HG02642 (cell line): ENCODE measurements at regions not wholly inside any gene's neighbourhood (a gene's known extent, or its start where the extent isn't known, plus 50 kb on each side); places are given as distances from the start of the nearest gene placed in this dataset.

ENCODE experiments used
- ATAC-seq: cut with Tn5 transposase; IDR thresholded peaks from one replicate; pipeline ENCODE4 v1.9.1; 2021; ENCODE audit warnings: mild to moderate bottlenecking; ENCODE audit not compliant: unreplicated experiment, poor library complexity

DNA sequence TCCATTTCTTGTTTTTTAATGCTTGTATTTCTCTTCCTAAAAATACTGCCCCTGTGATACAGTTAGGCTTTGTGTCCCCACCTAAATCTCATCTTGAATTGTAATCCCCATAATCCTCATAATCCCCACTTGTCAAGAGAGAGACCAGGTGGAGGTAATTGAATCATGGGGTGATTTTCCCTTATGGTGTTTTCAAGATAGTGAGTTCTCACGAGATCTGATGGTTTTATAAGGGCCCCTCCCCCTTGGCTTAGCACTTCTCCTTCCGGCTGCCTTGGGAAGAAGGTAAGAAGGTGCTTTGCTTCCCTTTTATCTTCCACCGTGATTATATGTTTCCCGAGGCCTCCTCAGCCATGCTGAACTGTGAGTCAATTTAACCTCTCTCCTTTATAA, 227.4 kb downstream of the MAN2A1 start:
- ATAC-seq: no peak

GRCh38 chr5:109917966-109918365, 228.2 kb downstream of the MAN2A1 start:
- ATAC-seq: no peak

DNA sequence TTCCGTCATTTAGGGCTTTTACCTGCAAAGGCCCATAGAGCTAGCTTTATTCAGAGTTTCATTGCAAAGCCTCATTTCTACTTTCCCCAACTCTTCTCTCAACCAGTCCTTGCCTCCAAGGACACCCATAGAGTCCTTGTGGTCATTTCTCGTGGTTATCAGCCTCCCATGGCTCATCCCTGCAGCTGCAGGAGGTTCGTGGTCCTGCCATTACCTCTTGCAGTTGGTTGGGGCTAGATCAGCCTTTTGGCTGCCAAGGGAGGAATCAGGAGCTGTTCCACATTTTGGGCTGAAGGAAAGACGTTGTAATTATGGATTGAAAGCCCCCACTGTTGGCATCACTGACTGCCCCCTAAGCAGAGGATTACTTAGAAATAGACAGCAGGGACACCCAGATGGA, 231.0 kb downstream of the MAN2A1 start:
- no peak for ATAC-seq

GRCh38 chr5:109921735-109922380, 232.1 kb downstream of the MAN2A1 start:
- no peak for ATAC-seq

DNA sequence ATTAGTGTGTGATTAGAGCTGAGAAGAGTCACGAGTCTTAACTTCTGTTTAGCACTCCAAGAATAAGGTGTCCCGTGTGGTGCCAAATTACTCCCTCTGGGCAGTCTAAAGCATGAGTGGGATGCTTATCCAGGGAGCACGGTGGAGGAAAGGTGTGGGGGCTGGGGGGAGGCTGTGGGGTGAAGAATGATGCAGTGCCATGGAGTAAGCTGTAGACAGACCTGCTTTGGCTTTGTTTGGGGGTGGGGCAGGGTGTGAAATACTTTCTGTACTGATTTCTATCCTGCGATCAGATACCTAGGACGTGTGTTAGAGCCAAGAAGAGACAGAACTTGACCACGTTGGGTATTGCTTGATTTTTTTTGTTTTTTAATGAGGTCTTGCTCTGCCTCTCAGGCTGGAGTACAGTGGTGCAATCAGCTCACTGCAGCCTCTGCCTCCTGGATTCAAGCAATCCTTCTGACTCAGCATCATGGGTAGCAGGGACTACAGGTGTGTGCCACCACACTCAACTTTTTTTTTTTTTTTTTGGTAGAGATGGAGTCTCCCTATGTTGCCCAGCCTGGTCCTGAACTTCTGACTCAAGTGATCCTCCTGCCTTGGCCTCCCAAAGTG, 232.8 kb downstream of the MAN2A1 start:
- no peak for ATAC-seq

DNA sequence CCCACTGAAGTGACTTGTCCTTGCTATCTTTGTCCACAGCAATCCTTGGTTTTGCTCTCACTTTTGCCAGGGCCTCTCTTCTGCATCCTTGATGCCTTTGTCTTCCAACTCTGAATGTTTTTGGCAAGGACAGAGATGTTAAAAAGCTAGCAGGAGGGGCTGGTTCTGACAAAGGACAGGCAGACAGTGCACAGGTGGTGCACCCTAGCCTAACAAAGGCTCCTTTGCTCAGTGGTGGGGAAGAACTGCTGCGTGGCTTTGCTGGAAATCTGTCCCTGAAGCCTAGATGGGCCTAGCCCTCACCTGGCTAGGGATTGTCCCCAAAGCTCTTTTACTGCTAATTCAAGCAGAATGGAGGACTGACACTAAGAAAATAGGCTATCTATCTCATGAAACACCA, 233.5 kb downstream of the MAN2A1 start:
- ATAC-seq: no peak

DNA sequence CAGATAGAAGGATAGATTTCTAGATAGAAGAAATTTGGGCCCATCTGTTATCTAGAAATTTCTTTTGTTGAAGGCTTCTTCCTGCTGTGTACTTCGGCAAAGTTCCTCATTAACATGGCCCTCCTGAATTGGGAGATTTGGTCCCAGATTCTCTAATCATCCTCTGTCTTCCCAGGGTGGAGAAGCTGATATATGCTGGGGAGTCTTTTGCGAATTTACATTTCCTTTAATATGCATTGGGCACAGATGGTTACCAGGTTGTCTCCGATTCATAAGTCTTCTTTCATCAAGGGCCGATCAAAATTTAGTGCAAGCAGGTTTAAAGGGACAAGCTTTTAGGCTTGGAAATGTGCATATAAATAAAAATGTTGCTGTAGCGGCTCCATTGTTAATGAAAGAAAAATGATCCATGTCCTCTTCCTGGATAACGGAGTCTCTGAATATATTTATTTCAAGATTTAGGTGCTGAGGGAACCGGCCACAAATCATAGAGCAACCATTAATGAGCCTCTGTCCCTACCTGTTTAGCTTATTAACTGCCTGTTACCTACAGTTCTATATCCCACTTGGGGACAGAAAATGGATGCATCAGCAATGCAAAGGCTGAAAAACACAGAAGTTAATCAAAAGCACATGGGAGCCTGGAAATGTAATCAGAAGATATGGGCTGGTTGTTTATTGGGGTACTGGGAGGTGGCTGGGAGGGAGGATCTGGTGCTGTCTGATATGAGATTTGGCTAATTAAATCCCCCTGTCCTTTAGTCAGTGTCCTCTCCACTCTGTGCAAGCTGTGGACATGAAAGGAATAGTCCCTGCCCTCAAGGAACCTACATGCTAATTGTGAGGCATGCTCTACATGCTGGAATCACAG, 234.7 kb downstream of the MAN2A1 start:
- no peak for ATAC-seq

- no peak for ATAC-seq
Measured at GRCh38 chr5:109927639-109928038, 237.9 kb downstream of the MAN2A1 start.

DNA sequence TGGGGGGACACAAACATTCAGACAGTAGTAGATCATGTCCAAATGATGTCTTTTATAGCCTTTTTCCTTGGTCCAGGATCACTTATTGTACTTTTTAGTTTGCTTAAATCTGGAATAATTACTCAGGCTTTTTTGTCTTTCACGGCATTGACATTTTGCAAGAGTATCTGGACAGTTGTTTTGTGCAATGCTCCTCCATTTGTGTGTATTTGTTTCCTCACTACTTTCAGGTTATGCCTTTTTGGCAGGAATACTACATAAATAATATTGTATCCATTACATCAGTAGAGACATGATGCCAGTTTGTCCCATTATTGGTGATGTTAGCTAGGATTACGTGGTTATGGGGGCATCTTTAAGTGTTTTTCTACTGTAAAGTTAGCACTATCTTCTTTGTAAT, 238.3 kb downstream of the MAN2A1 start:
- ATAC-seq: no peak

DNA sequence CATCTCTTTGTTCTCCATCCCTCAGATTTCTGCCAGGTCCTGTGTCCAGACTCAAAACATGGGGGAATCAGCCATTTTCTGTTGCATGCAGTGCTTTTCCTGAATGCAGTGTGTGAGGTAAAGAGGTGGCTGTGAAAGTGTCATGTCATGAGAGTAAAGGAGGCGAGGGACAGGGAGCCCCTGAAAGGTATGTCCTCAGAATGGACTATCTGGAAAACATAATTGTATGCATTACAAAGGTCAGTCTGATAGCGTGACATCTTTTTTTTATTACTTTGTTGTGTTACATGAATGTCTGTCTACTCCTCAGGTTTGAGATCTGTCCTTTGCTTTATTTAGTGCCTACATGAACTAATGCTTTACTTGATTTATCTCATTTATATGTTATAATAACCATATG, 239.1 kb downstream of the MAN2A1 start:
- ATAC-seq: no peak

DNA sequence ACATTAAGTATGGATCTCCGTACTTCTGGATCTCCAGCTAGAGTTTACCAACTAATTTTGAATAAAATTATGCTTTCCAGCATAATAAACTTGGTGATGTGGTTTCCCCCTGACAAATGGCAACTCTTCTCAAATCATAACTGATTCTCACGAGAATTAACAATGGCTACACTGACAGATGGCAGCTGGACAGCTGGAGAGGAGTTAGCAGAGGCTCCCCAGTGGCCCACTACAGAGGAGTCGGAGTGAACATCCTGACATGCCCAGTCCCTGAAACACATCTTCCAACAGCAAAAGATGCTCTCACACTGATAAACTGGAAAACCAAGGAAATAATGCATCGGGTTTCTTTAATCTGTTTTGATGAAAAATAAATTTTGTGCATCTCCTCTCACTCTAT, 239.6 kb downstream of the MAN2A1 start:
- no peak for ATAC-seq

- no peak for ATAC-seq
Measured at GRCh38 chr5:109929911-109930310, 240.2 kb downstream of the MAN2A1 start.

DNA sequence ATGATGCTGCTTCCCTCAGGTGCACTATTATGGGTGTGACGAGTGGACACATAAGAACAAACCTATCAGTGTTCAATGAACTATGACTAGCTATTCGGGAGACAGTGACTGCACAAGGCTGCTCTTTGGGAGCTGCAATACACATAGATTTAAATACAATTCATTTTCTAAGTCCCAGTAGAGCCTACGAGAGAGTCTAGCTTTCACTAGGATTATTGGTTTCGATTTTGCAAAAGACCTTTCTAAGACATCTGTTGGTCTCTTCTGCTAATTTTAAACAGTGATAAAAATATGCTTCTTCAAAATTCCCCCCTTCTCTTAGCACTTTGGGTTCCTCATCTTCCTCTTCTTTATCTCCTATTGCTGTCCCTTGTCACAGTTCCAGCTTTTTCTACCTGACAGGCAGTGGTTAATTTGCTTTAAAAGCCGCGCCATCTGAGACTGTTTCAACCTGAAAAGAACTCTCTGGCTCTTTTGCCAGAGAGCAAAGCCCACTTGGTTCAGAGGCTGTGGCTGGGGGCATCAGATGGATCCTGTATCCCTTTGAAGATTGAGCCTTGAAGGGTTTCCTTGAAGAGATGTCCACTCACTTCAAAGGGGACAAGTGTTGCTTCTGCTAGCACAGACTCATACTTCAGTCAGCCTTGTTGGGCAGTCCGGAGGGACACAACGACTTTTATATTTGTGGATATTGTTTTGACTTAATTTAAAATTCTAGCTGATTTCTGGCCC, 241.5 kb downstream of the MAN2A1 start:
- ATAC-seq: no peak

DNA sequence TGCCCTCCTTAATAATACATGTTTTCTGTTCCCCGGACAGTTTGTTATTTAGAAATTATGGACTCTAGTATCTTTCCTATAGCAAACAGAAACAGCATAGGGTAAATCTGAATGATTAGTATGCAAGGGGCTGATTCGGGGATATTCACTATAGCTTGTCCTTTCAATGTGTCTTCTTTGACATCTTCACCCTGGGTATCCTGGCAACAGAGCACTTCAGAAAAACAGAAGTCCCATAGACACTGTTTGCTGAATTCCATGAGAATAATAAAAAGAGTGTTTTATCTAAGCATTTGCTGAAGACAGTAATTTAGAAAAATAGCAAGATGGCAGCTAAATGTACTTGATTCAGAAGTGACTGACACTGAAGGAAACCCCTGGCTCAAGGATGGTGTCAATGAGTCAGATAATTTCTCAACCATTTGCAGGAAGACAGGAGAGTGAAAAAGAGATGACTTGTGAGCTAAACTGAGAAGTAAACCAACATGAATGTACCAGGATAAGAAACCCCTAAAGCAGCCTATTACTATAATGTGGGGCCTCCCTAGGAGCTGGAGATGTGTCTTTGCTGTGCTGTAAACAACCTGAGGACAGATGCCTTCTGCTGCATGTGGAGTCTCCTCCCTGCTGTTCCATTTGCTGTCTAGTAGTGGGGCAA, 246.2 kb downstream of the MAN2A1 start:
- no peak for ATAC-seq

DNA sequence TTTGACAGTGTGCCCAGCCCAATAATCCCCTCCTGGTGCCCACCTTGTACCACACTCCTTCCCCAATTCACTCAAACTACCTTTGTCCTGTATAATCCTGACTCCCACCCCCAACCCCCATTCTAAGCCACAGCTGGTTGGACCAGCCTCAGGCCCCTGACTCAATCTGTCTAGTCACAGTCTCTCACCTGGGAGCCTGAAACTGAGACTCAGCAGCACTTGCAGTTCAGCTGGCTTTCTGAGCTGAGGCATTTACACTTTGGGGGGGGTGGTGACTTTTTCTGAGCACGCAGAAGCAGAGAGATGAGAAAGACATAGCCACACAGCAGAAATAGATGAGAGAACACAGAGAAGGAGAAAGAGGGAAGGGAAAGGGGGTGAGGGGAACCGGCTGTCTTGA, 247.3 kb downstream of the MAN2A1 start:
- ATAC-seq: peak; percentile 84

DNA sequence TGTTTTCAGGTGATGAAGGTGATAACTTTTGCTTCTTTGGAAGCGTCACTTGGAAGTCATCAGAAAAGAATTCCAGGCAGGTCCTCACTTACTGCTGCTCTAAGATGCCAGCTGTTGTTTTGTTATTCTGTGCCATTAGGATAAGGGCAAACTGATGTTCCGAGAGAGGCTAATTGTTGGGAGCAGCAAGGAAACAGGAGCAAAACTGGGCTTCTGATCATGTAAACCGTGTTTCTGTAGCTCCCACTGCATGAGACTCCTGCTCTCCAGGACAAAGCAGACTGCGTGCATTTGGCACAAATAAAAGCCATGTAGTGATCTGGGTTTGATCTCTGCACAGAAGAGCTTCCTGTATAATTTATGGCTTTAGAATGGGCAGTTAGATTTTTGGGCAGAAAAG, 248.2 kb downstream of the MAN2A1 start:
- no peak for ATAC-seq

GRCh38 chr5:109938453-109938852, 248.7 kb downstream of the MAN2A1 start:
- no peak for ATAC-seq

DNA sequence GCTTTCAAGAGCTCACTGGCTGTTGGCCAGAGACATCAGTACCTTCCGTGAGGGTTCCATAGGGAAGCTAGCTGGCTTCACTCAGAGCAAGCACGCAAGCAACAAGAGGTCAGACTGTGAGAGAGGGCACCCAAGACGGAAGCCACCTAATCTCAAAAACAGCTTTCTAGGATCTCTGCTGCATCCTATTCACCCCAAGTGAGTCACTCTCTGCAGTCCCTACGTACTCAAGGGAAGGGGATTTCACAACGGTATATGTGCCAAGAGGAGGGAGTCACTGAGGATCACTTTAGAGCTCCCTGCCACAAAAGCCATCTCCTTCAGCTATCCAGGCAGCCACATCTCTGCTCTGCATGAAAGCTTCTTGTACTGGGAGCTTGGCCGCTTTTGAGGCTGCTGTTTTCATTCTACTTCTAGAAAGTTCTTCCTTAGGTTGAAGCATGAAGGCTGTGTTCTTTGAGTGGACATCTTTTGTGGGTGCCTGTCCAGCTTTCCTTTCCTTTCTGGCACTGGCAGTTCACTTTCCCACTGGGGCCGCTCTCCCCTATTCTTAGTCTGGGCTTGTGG, 249.5 kb downstream of the MAN2A1 start:
- ATAC-seq: no peak

DNA sequence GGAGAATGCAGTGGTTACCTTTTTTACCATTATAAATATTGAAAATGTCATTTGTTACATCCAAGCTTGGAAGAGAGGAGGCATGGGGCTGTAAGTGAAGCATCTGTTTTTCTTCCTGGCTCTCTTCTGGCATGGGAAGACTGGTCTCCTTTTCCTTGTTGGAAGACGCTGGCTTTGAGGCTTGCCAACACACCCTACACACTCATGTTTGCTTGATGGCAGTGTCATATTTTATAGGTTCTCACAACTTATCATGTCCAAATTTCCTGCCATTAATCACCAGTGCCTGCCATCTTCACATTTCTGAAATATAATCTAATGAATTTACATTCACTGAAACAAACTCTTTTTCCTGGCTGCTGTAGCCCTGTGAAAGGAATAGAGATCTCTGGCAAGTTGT, 252.9 kb downstream of the MAN2A1 start:
- no peak for ATAC-seq

GRCh38 chr5:109943701-109944235, 254.0 kb downstream of the MAN2A1 start:
- ATAC-seq: no peak
